ENCODE measurements at regions not wholly inside any gene's neighbourhood (a gene's known extent, or its start where the extent isn't known, plus 50 kb on each side); places are given as distances from the start of the nearest gene placed in this dataset.

DNA sequence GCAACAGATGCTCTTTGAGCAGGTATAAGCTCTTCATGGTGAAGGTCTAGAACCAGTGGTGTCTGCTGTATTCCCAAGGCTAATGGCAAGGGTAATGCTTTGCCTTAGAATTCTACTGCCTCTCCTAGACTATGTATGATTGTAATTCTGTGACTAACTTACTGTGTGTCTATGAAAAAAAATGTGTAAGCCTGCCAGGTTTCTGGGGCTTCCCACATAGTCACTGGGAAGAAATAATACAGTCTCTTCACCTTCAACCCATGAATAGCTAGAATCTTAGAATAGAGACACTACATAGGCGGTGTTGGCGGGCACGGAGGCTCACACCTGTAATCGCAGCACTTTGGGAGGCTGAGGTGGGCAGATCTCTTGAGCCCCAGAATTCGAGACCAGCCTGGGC is 84.1 kb downstream of the C11orf91 start:
- Histone ChIP-seq H3K4me3 (ENCODE audit: low read depth, low read length) (no peak overlapping the region), H3K36me3 (ENCODE audit: control insufficient read depth, insufficient read depth, low read length) (no peaks in the 10 kb centered on the region), H3K27me3 (ENCODE audit: control insufficient read depth, insufficient read depth, low read length) (no peaks in the 10 kb centered on the region)
- TF ChIP-seq, protein P1, sequence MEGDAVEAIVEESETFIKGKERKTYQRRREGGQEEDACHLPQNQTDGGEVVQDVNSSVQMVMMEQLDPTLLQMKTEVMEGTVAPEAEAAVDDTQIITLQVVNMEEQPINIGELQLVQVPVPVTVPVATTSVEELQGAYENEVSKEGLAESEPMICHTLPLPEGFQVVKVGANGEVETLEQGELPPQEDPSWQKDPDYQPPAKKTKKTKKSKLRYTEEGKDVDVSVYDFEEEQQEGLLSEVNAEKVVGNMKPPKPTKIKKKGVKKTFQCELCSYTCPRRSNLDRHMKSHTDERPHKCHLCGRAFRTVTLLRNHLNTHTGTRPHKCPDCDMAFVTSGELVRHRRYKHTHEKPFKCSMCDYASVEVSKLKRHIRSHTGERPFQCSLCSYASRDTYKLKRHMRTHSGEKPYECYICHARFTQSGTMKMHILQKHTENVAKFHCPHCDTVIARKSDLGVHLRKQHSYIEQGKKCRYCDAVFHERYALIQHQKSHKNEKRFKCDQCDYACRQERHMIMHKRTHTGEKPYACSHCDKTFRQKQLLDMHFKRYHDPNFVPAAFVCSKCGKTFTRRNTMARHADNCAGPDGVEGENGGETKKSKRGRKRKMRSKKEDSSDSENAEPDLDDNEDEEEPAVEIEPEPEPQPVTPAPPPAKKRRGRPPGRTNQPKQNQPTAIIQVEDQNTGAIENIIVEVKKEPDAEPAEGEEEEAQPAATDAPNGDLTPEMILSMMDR (IDR thresholded peaks at IDR 0.05; ENCODE audit: insufficient read depth, low read length, poor library complexity, severe bottlenecking), result no peak
- no peak for DNase-seq (ENCODE audit: low read depth)

DNA sequence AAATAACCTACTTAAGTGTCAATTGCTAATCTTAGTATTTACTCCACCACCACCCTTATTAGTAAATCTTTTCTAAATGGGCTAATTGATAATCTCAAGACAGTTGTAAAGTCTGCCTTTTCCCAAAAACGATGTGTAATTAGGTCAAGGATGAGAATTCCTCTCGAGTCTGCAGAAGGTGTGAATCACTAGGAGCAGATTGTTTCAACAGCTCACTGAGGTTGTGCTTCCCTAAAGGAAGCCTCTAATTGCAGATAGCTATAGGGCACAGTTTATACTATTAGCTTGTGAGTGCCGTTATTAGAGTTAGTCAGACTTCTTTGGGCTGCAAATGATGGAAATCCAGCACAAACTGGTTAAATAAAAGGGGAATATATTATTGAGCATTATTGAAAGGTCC is 84.9 kb downstream of the C11orf91 start:
- no peak for DNase-seq (ENCODE audit: low read depth)
- TF ChIP-seq, protein P1 (IDR thresholded peaks at IDR 0.05; ENCODE audit: insufficient read depth, low read length, poor library complexity, severe bottlenecking), result no peak
- no peaks in the 10 kb centered on the region for H3K27me3 ChIP-seq (ENCODE audit: control insufficient read depth, insufficient read depth, low read length)

DNA sequence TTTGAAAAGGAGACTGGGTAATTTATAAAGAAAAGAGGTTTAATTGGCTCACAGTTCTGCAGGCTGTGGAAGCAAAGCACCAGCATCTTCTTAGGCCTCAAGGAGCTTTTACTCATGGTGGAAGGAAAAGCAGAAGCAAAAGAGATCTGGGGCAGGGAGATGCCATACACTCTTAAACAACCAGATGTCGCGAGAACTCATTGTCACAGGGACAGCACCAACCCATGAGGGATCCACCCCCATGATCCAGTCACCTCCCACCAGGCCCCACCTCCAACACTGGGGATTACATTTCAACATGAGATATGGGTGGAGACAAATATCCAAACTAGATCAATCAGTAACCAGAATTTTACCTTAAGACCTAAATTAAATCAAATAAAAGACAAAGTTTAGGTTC is 87.2 kb downstream of the C11orf91 start:
- DNase-seq (ENCODE audit: low read depth), result no peak
- TF ChIP-seq, protein P1 (IDR thresholded peaks at IDR 0.05; ENCODE audit: insufficient read depth, low read length, poor library complexity, severe bottlenecking), result no peak
- Histone ChIP-seq H3K4me3 (ENCODE audit: low read depth, low read length) (no peak overlapping the region), H3K36me3 (ENCODE audit: control insufficient read depth, insufficient read depth, low read length) (no peaks in the 10 kb centered on the region), H3K27me3 (ENCODE audit: control insufficient read depth, insufficient read depth, low read length) (no peaks in the 10 kb centered on the region)

More for the DNA sequence above, 84.9 kb downstream of the C11orf91 start:
- no peak overlapping the region for H3K4me3 ChIP-seq (ENCODE audit: low read depth, low read length)
- no peaks in the 10 kb centered on the region for H3K36me3 ChIP-seq (ENCODE audit: control insufficient read depth, insufficient read depth, low read length)

DNA sequence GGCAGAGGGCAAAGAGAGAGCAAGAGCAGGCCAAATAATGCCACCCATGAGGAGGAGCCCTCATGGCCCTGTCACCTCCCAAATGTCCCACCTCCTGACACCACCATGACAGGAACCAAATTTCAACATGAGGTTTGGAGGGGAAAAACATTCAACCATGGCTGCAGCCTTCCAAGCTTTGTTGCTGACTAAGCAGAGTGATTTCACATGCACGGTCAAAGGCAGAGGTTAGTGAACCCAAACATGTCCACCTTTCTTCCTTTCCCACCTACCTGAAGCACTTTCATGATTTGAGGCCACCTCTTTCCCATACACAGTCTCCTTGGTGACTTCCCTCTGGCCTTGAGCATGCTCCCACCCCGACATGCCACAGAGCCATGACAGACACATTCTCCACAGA is 89.7 kb downstream of the C11orf91 start:
- no peak for DNase-seq (ENCODE audit: low read depth)
- H3K36me3 ChIP-seq (ENCODE audit: control insufficient read depth, insufficient read depth, low read length), result no peaks in the 10 kb centered on the region
- H3K4me3 ChIP-seq (ENCODE audit: low read depth, low read length), result no peak overlapping the region
- TF ChIP-seq, protein P1 (IDR thresholded peaks at IDR 0.05; ENCODE audit: insufficient read depth, low read length, poor library complexity, severe bottlenecking), result no peak
- H3K27me3 ChIP-seq (ENCODE audit: control insufficient read depth, insufficient read depth, low read length), result no peaks in the 10 kb centered on the region

DNA sequence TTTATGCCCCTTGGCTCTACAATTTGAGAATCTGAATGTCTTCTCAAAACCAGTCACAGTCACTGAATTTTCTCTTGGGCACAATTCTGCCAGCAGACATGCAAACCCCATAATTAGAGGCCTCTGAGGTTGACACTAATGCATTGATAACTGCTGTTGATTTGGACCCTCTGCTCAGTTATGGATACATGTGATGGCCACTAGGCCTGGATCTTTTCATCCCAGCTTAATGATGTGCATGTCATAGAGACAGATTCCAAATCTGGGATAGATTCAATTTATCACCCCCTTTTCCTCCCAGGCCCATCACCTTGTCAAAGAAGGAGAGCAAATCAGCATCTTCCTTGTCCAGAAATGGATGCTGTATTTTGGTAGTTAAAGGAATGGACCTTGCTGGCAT is 92.2 kb downstream of the C11orf91 start:
- H3K36me3 ChIP-seq (ENCODE audit: control insufficient read depth, insufficient read depth, low read length), result no peaks in the 10 kb centered on the region
- TF ChIP-seq, protein P1 (IDR thresholded peaks at IDR 0.05; ENCODE audit: insufficient read depth, low read length, poor library complexity, severe bottlenecking), result no peak
- H3K27me3 ChIP-seq (ENCODE audit: control insufficient read depth, insufficient read depth, low read length), result no peaks in the 10 kb centered on the region
- no peak overlapping the region for H3K4me3 ChIP-seq (ENCODE audit: low read depth, low read length)
- DNase-seq (ENCODE audit: low read depth), result no peak

DNA sequence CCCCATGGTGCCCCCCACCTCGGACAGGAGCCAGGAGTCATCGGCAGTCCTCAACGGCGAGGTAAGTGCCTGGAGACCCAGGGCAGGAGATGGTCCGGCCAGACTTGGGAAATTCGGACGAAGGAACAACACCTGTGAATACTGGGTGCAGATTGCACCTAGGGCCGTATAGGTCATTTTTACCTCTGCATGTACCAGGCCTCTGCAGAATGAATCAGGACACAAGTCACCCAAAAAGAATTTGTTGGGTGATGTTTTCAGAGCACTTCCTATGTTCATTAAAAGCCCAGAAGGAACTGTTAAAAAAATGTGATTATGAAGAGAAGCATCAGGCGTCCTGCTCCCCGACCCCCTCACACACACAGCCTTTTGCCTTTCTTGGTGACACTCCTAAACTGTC is 93.9 kb downstream of the C11orf91 start:
- H3K36me3 ChIP-seq (ENCODE audit: control insufficient read depth, insufficient read depth, low read length), result no peaks in the 10 kb centered on the region
- H3K27me3 ChIP-seq (ENCODE audit: control insufficient read depth, insufficient read depth, low read length), result no peaks in the 10 kb centered on the region
- TF ChIP-seq, protein P1 (IDR thresholded peaks at IDR 0.05; ENCODE audit: insufficient read depth, low read length, poor library complexity, severe bottlenecking), result no peak
- H3K4me3 ChIP-seq (ENCODE audit: low read depth, low read length), result no peak overlapping the region
- DNase-seq (ENCODE audit: low read depth), result no peak

All from kidney epithelial cell (primary cell).